ENCODE measurements at regions not wholly inside any gene's neighbourhood (a gene's known extent, or its start where the extent isn't known, plus 50 kb on each side); places are given as distances from the start of the nearest gene placed in this dataset.
A peak's percentile ranks its signal among the peaks of the same experiment; 100 is the strongest.
"Not testable (repeated sequence)": the region's sequence is repeated elsewhere in the genome, so short reads cannot be mapped to it uniquely, and the experiment has no call there.

DNA sequence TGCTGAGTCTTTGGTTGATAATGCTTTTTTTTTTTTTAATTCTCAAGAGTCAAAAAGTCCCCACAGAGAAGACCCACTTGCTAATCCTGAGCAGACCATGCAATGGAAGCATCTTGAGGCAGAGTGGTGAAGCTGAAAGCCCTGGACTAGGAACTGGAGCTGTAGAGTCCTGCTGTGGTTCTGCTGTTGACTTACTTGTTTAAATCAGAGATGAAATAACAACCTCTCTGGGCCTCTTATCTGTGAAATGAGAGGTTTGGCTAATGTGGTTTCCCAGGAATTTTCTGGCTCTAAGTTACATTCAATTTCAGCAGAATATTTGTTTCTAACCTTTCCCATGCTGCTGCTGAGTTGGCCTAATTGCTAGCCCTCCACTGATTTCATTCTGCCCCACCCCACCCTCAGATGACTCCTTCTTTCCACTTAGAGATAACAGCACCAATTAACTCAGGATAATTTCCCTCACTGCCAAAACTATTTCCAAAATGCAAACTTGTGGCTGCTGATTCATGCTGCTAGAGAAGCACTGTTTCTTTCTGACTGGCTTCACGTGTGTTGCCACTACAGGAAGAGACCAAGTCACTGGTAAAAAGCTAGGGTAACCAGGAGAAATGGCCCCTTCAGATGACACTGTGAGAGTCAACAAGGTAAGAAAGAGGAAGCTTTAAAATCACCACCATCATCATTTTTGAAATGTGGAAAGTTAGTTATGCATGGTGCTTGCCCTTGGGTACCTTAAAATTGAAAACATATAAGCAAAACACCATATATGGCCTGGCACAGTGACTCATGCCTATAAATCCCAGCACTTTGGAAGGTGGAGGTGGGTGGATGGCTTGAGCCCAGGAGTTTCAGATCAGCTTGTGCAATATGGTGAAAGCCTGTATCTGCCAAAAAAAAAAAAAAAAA lies 326.4 kb downstream of the DCHS2 start:
- DNase-seq: peak; percentile 99

DNA sequence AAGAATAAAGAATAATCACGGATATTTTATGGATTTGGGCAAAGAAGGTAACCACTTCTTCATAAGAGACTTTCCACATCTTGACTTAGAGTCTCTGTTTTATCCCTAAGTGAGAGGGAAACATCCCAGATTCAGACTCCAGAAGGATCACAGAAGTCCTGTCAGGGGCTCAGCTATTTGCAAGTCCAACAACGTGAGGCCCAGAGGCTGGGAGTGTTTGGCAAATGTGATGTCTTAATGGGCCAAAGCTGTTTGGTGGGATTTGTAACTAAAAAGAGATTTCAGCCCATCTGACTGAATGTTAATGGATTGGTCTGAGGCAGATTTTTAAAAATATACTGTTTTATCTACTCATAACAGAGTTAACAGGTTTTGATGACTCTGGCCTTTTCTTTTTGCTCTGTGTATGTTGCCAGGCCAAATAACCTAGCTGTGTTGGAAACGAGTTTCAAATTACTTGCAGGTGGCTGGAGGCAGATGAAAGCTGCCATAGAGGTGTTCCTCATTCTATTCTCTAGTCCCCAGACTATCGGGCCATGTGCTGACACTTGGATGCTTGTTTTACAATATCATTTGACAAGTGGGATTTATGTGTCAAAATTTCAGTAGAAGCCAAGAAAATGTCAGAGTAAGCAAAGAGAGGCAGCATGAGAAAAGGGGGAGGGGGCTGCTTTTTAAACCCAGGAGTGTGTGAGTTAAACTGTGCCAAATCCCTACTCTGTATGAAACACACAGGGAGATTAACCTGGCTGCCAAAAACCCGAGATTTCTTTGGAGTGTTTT lies 330.9 kb downstream of the DCHS2 start:
- DNase-seq: peak; percentile 9

DNA sequence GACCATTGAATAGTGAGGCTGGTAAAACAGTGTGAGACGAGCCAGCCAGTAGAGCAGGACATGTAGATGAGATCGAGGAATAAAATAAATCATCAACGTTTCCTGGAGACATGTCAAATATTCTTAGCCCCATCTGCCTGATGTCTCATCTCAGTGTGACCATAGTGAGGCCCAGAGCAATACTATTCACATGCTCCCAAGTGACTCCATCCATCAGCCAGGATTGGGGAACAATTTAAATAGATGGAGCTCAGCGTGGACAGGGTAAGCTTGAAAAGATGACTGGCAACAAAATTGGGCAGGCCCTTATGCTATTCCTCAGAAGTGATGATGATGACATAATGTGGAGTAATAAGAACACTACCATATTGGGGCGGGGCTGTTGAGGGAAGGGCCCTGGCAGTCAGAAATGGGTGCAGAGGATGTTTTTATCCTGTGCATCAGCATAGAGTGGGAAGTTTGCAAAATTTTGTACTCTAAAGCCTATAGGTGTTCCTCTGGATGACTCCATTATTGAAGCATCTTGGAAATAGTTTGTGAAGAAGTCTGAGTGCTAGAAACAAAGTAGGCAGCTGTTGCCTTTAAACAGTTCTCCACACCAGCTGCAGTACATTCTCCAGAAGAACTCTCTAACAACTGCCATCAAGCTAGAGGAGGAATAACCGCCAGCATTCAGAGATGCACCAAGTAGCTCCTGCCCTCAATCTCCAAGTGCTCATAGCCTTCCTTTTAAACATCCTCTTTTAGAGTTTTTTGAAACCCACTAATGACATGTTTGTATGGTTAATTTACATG lies 333.0 kb downstream of the DCHS2 start:
- DNase-seq: peak; percentile 31

DNA sequence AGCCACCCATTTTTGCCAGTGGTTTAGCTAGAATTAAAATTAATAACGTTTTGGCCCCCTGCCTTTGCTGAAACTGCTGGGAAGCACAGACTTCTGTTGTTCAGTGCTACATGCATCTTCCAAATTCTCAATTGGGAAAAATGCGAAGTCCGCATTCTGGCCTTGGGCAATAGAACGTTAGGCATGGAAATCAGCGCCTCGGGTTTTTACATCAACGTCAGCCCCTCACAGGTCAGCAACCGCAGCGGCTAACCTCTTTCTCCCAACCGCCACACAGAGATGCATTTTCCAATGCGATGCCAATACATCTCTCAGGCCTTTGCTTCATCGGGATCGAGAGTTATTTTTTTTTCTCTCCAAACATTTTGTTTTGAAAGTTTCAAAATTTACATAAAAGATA lies 339.1 kb downstream of the DCHS2 start:
- no peak for DNase-seq

DNA sequence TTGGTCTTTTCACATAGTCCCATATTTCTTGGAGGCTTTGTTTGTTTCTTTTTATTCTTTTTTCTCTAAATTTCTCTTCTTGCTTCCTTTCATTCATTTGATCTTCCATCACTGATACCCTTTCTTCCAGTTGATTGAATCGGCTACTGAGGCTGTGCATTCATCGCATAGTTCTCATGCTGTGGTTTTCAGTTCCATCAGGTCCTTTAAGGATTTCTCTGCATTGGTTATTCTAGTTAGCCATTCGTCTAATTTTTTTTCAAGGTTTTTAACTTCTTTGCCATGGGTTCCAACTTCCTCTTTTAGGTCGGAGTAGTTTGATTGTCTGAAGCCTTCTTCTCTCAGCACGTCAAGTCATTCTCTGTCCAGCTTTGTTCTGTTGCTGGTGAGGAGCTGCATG lies 342.4 kb downstream of the DCHS2 start:
- DNase-seq: not testable (repeated sequence)

DNA sequence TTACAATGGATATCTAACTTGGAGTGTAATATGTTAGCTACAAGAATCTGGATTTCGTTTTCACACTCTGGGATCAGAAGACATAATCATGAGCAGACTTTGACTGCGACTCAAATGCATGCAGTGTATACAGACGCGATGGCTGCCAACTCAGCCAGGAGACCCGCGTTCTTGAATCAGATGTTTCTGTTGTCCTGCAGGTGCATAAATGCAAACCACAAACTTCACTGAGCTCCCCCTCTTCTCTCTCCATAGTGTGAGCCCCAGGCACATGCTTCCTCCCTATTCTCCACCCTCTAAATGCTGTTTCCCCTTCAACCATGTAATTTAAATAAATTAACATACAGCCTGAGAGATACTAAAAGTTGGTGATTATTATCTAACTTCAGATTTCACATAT lies 347.9 kb downstream of the DCHS2 start:
- DNase-seq: no peak

DNA sequence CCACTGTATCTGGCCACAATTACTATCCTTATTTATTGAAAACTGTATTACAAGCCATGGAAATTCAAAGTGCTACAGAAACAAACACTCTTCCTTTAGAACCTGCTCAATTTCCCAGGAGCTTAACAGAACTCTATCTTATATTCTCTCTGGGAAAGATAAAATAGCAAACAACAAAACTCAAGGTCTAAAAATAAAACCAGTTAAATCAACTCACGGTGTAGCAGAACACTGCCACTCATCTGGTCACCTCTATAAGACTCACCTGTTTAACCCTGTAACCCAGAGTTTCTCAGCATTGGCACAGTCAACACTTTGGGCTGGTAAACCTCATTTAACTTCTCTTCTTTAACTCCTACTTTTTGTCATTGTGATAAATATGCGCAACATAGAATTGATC lies 348.9 kb downstream of the DCHS2 start:
- DNase-seq: no peak

DNA sequence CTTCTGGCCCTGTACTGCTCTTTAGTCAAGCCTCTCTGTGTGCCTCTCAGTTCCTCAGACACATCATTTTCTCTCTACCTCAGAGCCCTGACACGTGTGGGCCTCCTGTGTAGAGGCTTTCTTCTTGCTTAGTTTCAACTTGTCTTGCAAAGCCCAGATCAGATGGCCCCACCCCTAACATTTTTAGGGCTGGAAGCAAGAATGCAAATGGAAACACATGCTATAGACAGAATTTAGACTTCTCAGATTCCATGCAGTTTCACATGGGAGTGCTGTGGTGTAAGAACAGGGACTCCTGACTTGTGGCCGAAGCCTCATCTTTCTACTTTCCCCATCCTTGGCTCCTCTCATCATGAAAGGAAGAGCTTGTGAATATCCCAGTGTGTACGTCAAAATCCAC lies 350.7 kb downstream of the DCHS2 start:
- DNase-seq: no peak

DNA sequence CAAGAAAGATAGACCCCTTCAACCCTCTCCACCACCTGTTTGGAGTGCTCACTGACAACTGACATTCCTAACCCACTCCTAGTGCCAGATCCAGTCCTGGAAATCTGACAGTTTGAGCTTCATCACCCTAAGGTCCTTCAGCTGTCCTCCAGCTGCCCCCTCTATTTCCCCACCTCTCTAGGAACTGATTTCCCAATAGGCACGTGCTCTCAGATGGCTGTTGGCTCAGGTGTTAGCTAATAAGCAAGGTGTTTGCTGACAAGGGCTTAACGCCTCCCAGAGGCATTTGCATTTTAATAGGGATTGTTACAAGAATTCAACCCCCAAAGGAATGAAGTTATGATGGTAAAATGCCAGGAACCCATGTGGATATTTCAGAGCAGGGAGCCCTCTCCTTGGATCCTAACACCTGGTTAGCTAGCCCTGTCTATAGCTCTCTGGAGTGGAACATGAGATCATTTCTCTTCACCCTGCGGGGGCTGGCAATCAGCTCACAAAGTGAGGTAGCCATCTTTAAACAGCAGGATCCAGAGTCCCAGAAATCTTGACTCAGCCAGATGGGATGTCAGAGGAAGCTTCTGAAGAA lies 348.5 kb upstream of the SFRP2 start:
- no peak for DNase-seq

DNA sequence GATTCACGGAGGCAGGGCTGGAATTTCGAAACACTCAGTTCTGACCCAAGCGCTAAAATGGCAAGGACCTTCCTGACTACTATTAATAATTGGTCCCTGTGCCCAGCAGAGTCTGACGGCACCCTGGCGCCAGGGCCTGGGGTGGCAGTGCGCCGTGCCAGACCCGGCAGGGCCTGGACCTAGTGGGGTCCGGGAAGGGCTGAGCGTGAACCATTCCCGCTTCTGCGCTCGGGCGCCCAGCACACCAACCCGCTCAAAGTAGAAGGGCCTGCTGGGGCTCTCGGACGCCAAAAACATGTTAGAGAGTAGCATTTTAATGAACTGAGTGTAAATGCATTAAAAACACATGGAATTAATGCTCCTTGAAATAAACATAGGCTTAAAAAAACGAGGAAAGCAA lies 346.7 kb upstream of the SFRP2 start:
- no peak for DNase-seq

DNA sequence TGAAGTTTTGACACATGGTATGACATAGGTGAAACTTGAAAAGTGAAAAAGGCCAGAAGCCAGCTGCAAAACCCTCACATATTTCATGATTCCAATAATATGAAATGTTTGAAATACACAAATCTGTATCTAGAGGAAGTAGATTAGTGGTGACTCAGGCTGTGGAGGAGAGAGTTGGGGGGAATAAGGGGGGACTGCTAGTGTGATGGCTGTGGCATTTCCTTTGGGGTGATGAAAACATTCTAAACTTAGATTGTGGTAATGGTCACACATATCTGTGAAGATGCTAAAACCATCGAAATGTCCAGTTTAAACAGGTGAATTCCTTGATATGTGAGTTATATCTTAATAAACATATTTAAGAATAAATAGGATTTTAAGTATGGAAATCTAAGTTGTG lies 343.5 kb upstream of the SFRP2 start:
- DNase-seq: peak; percentile 62

DNA sequence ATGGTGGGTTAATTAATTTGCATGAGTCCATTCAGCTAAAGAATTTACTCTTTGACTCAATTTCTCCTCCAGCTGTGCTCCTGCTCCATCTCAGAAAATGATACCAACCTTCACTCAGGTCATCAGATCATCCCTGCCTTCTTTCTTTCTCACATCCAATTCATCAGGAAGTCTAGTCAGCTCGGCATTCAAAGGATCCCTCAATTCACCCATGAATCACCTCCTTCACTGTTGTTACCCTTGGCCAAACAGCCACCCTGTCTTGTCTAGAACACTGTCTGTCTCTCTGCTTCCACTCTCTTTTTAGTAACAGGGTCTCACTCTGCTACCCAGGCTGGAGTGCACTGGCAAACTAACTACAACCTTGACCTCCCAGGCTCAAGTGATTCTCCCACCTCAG lies 337.4 kb upstream of the SFRP2 start:
- DNase-seq: peak; percentile 49

DNA sequence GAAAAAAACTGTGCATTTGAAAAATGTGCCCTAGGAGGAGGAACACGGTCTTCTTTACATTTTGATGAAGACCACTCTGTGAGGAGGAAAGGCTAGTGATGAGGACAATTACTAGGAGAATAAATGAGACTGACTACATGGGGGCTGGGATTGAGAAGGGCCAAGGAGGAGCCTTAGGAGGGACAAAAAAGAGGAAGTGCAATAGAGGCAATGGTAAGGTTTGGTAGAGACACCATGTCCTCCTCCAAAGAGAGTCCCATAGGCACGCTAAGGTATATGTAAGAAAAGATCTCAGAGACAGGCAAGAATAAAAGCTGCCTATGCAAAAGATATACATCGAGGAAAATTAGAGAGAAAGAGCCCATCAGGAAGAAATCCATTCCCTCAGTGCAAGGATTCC lies 336.5 kb upstream of the SFRP2 start:
- DNase-seq: no peak

DNA sequence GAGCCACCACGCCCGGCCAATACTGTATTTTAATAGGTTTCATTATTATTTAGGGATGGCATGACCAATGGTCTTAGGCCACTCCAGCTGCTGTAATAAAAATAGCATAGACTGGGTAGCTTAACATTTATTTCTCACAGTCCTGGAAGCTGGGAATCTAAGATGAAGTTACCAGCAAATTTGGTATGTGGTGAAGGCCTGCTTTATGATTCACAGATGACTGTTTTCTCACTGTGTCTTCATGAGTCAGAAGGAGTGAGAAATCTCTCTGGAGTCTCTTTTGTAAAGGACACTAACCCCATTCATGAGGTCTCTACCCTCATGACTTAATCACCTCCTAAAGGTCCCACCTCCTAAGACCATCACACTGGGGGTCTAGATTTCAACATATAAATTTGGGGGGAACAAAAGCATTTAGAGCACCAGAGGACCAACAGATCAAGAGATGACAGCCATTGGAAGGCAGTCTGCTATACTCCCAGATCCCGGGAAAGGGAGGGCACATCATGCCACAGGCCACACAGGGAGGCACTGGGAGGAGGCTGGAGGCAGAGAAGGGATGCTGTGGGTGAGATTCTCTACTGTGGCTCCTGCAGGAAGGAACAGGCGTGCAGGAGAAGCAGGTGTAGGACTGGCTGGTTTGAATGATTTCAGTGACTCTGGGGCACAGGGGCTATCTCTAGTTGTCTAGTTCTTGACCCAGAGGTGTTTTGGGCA lies 335.8 kb upstream of the SFRP2 start:
- DNase-seq: peak; percentile 93

DNA sequence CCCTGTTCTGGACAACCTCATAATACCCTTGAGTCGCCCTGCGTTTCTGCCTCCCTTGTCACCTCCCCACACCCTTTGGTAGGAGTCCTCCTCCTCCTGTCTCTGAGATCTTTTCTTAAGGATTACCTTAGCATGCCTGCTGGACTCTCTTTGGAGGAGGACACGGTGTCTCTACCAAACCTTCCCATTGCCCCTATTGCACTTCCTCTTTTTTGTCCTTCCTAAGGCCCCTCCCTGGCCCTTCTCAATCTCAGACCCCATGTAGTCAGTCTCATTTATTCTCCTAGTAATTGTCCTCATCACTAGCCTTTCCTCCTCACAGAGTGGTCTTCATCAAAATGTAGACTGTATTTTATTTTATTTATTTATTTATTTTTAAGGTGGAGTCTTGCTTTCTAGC lies 335.0 kb upstream of the SFRP2 start:
- no peak for DNase-seq

DNA sequence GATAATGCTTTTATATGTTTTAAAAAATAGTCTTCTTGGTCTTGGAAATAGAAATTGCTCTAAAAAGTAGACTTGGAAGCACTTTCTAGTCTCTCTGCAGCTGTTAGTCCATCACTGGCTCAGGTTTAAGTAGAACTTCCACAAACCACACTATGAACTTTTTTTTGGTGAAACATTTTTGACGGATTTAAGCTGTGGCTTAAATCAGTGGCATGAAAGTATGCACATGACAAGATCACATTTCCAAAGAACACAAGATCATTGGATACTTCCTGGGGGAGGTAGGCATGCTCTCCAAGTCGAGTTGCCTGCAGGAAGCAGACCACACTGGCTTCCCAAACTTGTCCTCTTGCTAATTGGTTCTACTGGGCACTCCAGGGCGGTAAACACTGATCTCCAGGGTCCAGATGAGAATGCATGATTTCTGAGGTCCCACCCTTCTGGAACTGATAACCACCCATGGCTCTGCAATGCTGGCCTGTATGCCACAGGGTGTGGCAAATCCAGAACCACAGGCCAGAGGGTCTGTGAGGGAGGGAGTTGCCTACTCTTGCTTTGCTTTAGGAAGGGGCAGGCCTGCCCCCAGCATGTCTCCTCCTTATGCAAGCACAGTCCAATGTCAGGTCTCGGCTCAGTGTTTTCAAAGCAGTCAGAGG lies 331.9 kb upstream of the SFRP2 start:
- no peak for DNase-seq

DNA sequence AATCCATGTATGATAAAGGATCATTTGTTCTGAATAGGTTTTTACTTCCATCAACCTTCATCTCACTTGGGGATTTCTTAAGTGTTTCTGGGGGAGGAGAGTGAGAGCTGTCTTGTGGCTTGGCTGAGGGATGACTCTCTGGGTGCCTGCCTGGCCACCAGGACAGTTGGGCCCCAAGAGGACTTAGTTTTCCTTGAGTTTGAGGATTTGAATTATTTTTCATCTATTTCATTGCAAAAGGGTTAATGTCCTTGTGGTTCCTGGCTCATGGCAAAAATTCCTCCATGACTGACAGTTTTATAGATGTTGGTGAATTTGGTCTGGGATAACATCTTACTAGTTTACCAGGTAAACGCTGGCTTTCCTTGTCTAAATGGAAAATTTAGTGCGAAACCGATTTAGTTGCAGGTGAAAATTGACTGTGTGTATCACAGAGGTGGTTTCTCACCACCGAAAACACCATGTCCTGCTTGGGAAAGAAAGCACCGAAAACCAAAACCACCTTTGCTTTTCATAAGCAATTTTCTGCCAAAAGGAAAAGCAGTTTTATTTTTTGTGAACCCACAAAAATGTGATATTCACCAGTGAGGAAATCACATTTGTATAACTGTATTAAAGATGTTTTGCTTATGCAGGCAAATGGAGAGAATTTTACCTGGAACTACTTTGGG lies 331.3 kb upstream of the SFRP2 start:
- peak; percentile 26 for DNase-seq

DNA sequence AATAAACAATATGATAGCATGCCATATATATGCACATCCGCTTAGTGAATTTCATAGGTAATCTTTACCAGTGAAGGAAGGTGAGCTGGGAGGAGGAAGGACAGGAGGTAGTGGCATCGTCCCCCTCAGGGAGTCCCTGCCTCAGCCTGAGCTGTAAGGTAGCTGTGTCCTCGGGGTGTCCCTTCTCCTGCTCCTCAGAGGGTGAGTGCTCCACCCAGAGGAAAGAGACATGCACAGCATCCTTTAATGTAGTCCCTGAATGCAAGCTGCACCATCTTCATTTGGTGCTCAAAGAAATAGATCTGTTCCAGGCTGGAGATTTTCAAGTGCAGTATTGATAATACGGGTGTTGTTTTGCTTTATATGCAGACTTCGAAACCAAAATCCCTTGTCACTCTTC lies 330.4 kb upstream of the SFRP2 start:
- no peak for DNase-seq

DNA sequence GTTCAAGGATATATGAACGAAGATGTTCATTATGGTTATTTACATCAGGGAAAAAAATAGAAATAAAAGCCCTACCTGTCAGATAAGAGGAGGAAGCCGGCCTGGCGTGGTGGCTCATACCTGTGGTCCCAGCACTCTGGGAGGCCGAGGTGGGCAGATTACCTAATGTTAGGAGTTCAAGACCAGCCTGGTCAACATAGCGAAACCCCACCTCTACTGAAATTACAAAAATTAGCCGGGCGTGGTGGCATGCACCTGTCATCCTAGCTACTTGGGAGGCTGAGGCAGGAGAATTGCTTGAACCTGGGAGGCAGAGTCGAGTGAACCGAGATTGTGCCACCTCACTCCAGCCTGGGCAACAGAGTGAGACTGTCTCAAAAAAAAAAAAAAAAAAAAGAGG lies 328.8 kb upstream of the SFRP2 start:
- not testable (repeated sequence) for DNase-seq

DNA sequence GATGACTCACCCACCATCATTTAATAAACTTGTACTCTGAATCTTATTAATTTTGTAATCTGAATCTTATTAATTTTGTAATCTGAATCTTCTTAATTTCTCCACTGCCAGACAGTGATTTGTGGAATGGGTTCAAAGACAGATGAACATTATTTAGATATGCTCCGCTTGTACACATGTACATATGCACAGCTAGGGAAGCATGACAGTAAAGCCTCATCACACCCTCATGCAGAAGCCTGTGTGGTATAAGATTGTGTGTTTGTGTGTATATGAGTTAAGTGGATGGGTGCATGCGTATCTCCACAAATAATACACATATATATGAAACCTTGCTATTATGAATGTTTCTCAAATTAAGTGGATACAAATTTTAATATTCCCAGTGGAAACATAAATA lies 318.5 kb upstream of the SFRP2 start:
- DNase-seq: no peak

DNA sequence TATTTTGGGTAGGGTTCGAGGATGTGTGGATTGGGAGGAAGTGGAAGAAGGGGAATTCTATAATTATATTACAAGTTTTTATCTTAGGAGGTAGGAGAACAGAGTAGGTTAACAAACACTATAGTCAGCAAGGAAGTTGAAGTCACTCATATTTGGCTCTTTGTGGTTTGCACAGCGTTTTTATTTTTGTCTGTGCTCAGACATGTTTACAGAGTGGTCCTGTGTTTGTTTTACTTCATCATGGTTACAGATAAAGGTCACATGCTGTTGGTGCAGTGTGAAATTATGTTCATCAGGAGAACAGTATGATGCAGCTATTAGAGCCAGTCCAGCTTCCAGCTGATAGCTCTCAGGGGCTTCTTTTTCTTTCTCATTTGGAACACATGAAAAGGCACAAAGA lies 299.9 kb upstream of the SFRP2 start:
- no peak for DNase-seq
